A673 (cell line): ENCODE measurements at regions not wholly inside any gene's neighbourhood (a gene's known extent, or its start where the extent isn't known, plus 50 kb on each side); places are given as distances from the start of the nearest gene placed in this dataset.

Experiments used
- CTCF ChIP-seq: fragments of 300-800, 200-600 bp; sonication (generic); conservative IDR thresholded peaks from 2 replicates; pipeline ENCODE4 v1.5.1; 2017; ENCODE audit warnings: low read depth, mild to moderate bottlenecking, antibody characterized with exemption, low read length, moderate library complexity, mixed read lengths
- EZH2 ChIP-seq: fragments of 200-600 bp; sonication (generic); IDR thresholded peaks from 2 replicates; pipeline ENCODE4 v1.6.1; 2017; ENCODE audit warnings: borderline replicate concordance, low read depth, mild to moderate bottlenecking, mixed read lengths, antibody characterized with exemption, low read length; ENCODE audit not compliant: poor library complexity, severe bottlenecking

- no peak for TF ChIP-seq CTCF
- TF ChIP-seq EZH2 = no peak
Measured at GRCh38 chr12:115472852-115473251, 788.9 kb upstream of the TBX3 start.
